GM19035 (cell line): ENCODE measurements at regions not wholly inside any gene's neighbourhood (a gene's known extent, or its start where the extent isn't known, plus 50 kb on each side); places are given as distances from the start of the nearest gene placed in this dataset.
"Not testable (repeated sequence)": the region's sequence is repeated elsewhere in the genome, so short reads cannot be mapped to it uniquely, and the experiment has no call there.

Source experiments
- ATAC-seq: cut with Tn5 transposase; IDR thresholded peaks from one replicate; pipeline ENCODE4 v1.9.1; 2021; ENCODE audit not compliant: unreplicated experiment

DNA sequence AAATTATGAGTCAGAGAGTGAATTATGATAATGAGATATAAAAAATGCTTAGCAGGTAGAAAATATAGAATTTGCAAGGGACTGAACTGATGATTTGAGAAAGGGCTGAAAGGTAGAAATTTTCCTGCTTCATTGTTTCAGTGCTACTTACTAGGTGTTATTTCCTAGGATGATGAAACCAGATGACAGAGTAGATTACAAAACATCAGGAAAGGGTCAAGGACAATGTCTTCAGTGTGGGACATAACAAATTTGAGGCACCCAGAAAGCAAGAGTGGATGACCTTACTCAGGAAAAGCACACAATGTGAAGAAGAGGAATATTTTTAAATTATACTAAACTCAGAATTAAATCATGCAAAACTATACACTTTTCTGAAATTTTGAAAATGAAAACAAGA lies 102.1 kb downstream of the SHCBP1 start:
- ATAC-seq: no peak

DNA sequence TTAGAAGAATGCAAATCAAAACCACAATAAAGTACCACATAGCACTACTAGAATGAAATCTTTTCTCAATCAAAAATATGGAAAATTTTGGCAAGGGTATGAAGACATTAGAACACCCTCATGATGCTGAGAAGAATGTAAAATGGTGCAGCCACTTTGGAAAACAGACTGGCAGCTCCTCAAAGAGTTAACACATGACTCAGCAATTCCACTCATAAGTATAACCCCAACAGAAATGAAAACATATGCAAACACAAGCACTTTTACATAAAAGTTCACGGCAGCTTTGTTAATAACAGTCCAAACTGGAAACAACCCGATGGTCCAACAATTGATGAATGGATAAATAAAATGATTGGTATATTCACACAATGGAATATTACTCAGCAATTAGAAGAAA lies 124.5 kb downstream of the SHCBP1 start:
- no peak for ATAC-seq

GRCh38 chr16:46482895-46483294 lies 138.3 kb downstream of the SHCBP1 start:
- no peak for ATAC-seq

DNA sequence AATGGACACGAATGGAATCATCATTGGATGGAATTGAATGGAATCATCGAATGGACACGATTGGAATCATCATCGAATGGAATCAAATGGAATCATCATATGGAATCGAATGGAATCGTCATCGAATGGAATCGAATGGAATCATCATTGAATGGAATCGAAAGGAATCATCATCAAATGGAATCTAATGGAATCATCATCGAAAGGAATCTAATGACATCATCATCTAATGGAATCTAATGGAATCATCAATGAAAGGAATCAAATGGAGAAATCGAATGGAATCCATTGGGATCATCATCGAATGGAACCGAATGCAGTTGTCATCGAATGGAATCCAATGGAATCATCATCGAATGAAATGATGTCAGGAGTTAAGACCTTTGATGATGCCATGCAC lies 154.9 kb downstream of the SHCBP1 start:
- no peak for ATAC-seq

DNA sequence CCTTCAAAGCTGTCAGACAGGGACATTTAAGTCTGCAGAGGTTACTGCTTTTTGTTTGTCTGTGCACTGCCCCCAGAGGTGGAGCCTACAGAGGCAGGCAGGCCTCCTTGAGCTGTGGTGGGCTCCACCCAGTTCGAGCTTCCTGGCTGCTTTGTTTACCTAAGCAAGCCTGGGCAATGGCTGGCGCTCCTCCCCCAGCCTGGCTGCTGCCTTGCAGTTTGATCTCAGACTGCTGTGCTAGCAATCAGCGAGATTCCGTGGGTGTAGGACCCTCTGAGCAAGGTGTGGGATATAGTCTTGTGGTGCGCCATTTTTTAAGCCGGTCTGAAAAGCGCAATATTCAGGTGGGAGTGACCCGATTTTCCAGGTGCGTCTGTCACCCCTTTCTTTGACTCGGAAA lies 166.4 kb downstream of the SHCBP1 start:
- ATAC-seq: not testable (repeated sequence)

GRCh38 chr16:46428108-46429061 lies 192.8 kb downstream of the SHCBP1 start:
- no peak for ATAC-seq

DNA sequence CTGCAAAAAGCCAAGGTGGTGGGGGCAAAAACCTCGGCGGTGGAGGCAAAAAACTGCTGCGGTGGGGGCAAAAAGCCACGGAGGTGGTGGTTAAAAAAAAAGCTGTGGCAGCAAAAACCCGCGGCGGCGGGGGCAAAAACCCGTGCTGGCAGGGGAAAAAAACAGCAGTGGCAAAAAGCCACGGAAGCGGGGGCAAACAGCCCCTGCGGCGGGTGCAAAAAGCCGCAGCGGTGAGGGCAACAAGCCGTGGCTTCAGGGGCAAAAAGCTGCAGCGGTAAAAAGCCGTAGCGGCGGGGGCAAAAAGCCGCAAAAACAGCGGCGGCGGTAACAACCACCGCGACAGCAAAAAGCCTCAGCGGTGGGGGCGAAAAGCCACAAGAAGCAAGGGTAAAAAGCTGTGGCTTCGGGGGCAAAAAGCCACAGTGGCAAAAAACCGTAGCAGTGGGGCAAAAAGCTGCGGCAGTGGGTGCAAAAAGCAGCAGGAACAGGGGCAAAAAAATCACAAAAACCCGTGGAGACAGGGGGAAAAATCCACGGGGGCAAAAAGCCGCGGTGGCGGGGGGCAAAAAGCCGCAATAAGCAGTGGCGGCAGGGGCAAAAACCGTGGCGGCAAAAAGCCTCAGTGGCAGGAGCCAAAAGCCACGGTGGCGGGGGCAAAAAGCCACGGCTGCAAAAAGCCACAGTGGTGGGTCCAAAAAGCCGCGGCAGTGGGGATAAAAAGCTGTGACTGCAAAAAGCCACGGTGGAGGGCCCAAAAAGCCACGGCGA lies 193.7 kb downstream of the SHCBP1 start:
- ATAC-seq: no peak

GRCh38 chr16:46426336-46426735 lies 194.8 kb downstream of the SHCBP1 start:
- no peak for ATAC-seq

- no peak for ATAC-seq
Measured at GRCh38 chr16:46404028-46404427, 217.2 kb downstream of the SHCBP1 start.

DNA sequence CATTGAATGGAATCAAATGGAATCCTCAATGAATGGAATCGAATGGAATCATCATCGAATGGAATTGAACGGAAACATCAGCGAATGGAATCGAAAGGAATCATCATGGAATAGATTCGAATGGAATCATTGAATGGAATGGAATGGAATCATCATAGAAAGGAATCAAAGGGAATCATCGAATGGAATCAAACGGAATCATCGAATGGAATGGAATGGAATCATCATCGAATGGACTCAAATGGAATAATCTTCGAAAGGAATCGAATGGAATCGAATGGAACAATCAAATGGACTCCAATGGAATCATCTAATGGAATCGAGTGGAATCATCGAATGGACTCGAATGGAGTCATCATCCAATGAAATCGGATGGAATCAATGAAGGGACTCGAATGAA lies 222.6 kb downstream of the SHCBP1 start:
- ATAC-seq: not testable (repeated sequence)

- not testable (repeated sequence) for ATAC-seq
Measured at GRCh38 chr16:46396883-46397270, 224.3 kb downstream of the SHCBP1 start.

DNA sequence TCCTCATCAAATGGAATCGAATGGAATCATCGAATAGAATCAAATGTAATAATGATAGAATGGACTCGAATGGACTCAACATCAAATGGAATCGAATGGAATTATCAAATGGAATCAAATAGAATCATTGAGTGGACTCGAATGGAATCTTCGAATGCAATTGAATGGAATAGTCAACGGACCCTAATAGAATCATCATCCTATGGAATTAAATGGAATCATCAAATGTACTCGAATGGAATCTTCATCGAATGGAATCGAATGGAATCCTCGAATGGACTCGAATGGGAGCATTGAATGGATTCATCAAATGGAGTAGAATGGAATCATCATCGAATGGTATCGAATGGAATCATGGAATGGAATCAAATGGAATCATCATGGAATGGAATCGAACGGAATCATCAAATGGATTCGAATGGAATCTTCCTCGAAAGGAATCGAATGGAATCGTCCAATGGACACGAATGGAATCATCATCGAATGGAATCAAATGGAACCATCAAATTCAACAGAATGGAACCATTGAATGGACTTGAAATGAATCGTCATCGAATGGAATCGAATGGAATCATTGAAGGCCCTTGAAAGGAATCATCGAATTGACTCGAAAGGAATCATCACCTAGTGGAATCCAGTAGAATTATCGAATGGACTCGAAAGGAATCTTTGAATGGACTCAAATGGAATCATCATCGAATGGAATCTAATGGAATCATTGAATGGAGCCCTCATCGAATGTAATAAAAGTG lies 224.9 kb downstream of the SHCBP1 start:
- not testable (repeated sequence) for ATAC-seq

DNA sequence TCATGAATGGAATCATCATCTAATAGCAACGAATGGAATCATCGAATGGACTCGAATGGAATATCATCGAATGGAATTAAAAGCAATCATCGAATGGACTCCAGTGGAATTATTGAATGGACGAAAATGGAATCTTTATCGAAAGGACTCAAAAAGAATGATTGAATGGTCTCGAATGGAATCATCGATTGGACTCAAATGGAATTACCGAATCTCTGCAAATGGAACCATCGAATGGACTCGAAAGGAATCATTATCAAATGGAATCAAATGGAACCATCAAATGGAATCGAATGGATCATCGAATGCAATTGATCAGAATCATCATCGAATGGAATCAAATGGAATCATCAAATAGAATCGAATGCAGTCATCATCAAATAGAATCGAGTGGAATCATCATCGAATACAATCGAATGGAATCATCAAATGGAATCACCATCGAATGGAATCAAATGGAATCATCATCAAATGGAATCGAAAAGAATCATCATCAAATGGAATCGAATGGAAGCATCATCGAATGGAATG lies 225.7 kb downstream of the SHCBP1 start:
- ATAC-seq: not testable (repeated sequence)

DNA sequence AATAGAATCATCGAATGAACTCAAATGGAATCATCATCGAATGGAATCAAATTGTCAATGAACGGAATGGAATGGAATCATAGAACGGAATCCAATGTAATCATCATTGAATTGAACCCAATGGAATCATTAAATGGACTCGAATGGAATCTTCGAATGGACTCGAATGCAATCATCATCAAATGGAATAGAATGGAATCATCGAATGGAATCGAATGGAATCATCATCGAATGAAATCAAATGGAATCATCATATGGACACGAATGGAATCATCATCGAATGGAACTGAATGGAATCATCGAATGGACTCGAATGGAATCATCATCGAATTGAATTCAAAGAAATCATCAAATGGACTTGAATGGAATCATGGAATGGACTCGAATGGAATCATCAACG lies 226.2 kb downstream of the SHCBP1 start:
- not testable (repeated sequence) for ATAC-seq

- ATAC-seq: not testable (repeated sequence)
Measured at GRCh38 chr16:46394149-46394548, 227.0 kb downstream of the SHCBP1 start.

DNA sequence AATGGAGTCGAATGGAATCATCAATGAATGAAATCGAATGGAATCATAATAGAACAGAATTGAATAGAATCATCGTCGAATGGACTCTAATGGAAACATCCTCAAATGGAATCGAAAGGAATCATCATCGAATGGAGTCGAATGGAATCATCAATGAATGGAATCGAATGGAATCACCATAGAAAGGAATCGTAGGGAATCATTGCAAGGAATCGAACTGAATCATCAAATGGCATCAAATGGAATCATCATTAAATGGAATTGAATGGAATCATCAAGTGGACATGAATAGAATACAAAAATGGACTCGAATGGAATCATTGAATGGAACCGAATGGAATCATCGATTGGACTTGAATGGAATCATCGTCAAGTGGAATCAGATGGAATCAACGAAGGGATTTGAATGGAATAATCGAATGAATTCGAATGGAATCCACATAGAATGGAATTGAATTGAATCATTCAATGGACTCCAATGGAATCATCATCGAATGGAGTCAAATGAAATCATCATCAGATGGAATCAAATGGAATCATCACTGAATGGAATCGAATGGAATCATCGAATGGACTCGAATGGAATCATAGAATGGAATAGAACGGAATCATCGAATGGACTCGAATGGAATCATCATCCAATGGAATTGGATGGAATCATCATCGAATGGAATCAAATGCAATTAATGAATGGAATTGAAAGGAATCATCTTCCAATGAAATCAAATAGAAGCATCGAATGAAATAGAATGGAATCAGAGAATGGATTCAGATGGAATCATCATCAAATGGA lies 228.1 kb downstream of the SHCBP1 start:
- not testable (repeated sequence) for ATAC-seq

DNA sequence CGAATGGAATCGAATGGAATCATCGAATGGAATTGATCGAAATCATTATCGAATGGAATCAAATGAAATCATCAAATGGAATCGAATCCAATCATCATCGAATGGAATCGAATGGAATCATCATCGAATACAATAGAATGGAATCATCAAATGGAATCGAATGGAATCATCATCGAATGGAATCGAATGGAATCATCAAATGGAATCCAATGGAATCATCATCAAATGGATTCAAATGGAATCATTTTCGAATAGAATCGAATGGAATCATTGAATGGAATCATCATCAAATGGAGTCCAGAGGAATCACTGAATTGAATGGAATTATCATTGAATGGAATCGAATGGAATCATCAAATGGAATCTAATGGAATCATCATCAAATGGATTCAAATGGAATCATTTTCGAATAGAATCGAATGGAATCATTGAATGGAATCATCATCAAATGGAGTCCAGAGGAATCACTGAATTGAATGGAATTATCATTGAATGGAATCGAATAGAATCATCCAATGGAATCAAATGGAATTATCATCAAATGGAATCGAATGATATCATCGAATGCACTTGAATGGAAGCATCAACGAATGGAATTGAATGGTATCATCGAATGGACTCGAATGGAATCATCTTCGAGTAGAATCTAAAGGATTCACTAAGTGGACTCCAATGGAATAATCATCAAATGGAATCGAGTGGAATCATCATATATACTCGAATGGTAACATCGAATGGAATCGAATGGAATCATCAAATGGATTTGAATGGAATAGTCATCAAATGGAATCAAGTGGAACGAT lies 230.3 kb downstream of the SHCBP1 start:
- ATAC-seq: not testable (repeated sequence)

- not testable (repeated sequence) for ATAC-seq
Measured at GRCh38 chr16:46389561-46390041, 231.6 kb downstream of the SHCBP1 start.

DNA sequence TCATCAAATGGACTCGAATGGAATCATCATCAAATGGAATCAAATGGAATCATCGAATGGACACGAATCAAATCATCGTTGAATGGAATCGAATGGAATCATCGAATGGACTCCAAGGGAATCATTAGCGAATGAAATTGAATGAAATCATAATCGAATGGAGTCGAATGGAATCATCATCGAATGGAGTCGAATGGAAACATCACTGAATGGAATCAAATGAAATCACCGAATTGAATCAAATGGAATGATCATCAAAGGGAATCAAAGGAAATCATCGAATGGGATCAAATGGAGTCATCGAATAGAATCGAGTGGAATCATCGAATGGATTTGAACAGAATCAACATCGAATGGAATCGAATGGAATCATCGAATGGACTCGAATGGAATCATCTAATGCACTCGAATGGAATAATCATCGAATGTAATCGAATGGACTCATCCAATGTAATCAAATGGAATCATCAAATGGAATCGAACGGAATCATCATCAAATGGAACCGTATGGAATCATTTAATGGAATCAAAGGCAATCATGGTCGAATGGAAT lies 232.2 kb downstream of the SHCBP1 start:
- not testable (repeated sequence) for ATAC-seq
